NCI-H1105 (cell line): ENCODE measurements at regions not wholly inside any gene's neighbourhood (a gene's known extent, or its start where the extent isn't known, plus 50 kb on each side); places are given as distances from the start of the nearest gene placed in this dataset.

ENCODE experiments used
- DNase-seq: peaks from one replicate; lab custom pipeline; 2025; lab: John Stamatoyannopoulos, UW

GRCh38 chr4:84441758-84442377 is 57.2 kb downstream of the NKX6-1 start:
- DNase-seq: no peak

- DNase-seq: no peak
These were observed 59.1 kb downstream of the NKX6-1 start for GRCh38 chr4:84439996-84440395.

GRCh38 chr4:84436812-84437211 is 62.3 kb downstream of the NKX6-1 start:
- no peak for DNase-seq

GRCh38 chr4:84434344-84434743 is 64.7 kb downstream of the NKX6-1 start:
- DNase-seq: no peak

GRCh38 chr4:84433633-84434222 is 65.4 kb downstream of the NKX6-1 start:
- peak; percentile 48 for DNase-seq

- DNase-seq: no peak
These were observed 66.4 kb downstream of the NKX6-1 start for GRCh38 chr4:84432713-84433112.

GRCh38 chr4:84420608-84421007 is 78.5 kb downstream of the NKX6-1 start:
- no peak for DNase-seq

- no peak for DNase-seq
These were observed 79.9 kb downstream of the NKX6-1 start for GRCh38 chr4:84419201-84419600.

- peak; percentile 35 for DNase-seq
These were observed 80.9 kb downstream of the NKX6-1 start for GRCh38 chr4:84417997-84418709.

- no peak for DNase-seq
These were observed 85.1 kb downstream of the NKX6-1 start for GRCh38 chr4:84413976-84414375.

- DNase-seq: no peak
These were observed 85.6 kb downstream of the NKX6-1 start for GRCh38 chr4:84413480-84413879.

- DNase-seq: no peak
These were observed 87.0 kb downstream of the NKX6-1 start for GRCh38 chr4:84412062-84412461.

GRCh38 chr4:84407554-84408407 is 91.3 kb downstream of the NKX6-1 start:
- no peak for DNase-seq

- no peak for DNase-seq
These were observed 95.4 kb downstream of the NKX6-1 start for GRCh38 chr4:84403656-84404055.

GRCh38 chr4:84401701-84402306 is 97.3 kb downstream of the NKX6-1 start:
- peak; percentile 68 for DNase-seq

GRCh38 chr4:84394386-84394785 is 104.7 kb downstream of the NKX6-1 start:
- no peak for DNase-seq

- DNase-seq: no peak
These were observed 106.0 kb downstream of the NKX6-1 start for GRCh38 chr4:84392951-84393590.

GRCh38 chr4:84389406-84389805 is 109.7 kb downstream of the NKX6-1 start:
- no peak for DNase-seq

- DNase-seq: no peak
These were observed 113.9 kb downstream of the NKX6-1 start for GRCh38 chr4:84385203-84385602.

- DNase-seq: no peak
These were observed 114.3 kb downstream of the NKX6-1 start for GRCh38 chr4:84384801-84385200.

GRCh38 chr4:84381759-84382158 is 117.3 kb downstream of the NKX6-1 start:
- DNase-seq: no peak
